Natural killer cell treated with Interleukin-12 subunit alpha and Interleukin-12 subunit beta and Interleukin-15 and Interleukin-18, amount 100 ng/mL, for 72 hours (primary cell): ENCODE measurements at regions not wholly inside any gene's neighbourhood (a gene's known extent, or its start where the extent isn't known, plus 50 kb on each side); places are given as distances from the start of the nearest gene placed in this dataset.

Source experiments
- ATAC-seq, 2 donors: fragments of 150-1000 bp; cut with Tn5 transposase in 1 of 2; sonication (Bioruptor Pico), chemical (Tn5 transposase) in 1 of 2; 2 replicates each; pipeline ENCODE4 v1.10.0; 2021
- DNase-seq: peaks from one replicate; pipeline ENCODE4 v3.0.0; 2022; ENCODE audit warnings: low spot score
- H3K27ac Mint-ChIP-seq, 2 donors: 1 replicate in 1 of 2; 2 replicates in 1 of 2; pipeline ENCODE4 v1.8.0; 2022; ENCODE audit warnings: mixed read lengths in 2 of 2, mild to moderate bottlenecking in 1 of 2, moderate library complexity in 1 of 2
- H3K27me3 Mint-ChIP-seq, 2 donors: 1 replicate in 1 of 2; 2 replicates in 1 of 2; pipeline ENCODE4 v1.8.0; 2022; ENCODE audit warnings: mixed read lengths in 2 of 2
- H3K36me3 Mint-ChIP-seq: one replicate; pipeline ENCODE4 v1.8.0; 2022; ENCODE audit warnings: mixed read lengths
- H3K4me1 Mint-ChIP-seq, 2 donors: 1 replicate in 1 of 2; 2 replicates in 1 of 2; pipeline ENCODE4 v1.8.0; 2022; ENCODE audit warnings: low read depth in 2 of 2, mixed read lengths in 2 of 2, mild to moderate bottlenecking in 1 of 2
- H3K4me3 Mint-ChIP-seq: one replicate; pipeline ENCODE4 v1.8.0; 2022; ENCODE audit warnings: mixed read lengths
- H3K9me3 Mint-ChIP-seq: 2 replicates; pipeline ENCODE4 v1.8.0; 2022; ENCODE audit warnings: mixed read lengths

DNA sequence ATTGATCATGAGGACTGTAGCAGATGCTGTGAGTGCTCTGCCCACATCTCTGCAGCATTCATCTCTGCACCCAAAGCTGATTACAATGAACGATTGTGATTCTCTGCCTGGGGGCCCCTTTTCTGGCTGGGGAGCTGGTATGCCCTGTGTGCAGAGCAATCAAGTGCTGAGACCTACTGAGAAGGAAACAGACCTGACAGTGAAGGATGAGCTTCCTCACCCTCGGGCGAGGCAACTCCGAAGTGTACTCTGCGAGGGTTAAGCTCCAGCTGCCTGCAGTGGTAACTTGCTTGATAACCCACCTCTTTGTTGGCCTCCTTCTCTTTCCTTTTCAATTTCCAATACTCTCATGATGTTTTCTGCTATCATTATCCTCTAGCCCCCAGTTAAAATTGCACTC is 56.0 kb upstream of the ADRA1D start:
- Mint-ChIP-seq H3K27ac (no peak overlapping the region), H3K9me3 (no peaks in the 10 kb centered on the region), H3K4me1 (no peaks in the 10 kb centered on the region), H3K4me3 (no peak overlapping the region), H3K27me3 (peaks cover 11 to 39% of the 10 kb centered on the region in 2 donors), H3K36me3 (no peaks in the 10 kb centered on the region)
- ATAC-seq (no peak), DNase-seq (no peak)

DNA sequence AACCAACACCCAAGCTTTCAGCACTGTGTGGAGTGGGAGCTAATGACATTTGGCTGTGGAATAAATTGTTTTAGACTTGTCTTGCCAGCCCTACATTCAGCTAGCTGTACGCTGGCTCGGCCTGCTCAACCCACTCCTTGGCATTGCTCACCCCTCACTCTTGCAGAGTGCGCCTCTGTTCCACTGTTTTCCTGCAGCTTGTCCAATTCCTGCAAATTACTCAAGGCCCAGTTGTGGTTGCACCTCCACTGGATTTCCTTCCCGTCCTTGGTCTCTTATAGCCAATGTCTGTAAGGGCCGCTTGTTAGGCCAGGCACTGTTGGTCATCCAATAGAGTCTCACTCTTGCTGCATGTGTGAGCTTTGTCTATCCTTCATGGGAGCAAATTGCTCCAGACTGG is 55.5 kb upstream of the ADRA1D start:
- H3K9me3 Mint-ChIP-seq: no peaks in the 10 kb centered on the region
- no peak for DNase-seq

DNA sequence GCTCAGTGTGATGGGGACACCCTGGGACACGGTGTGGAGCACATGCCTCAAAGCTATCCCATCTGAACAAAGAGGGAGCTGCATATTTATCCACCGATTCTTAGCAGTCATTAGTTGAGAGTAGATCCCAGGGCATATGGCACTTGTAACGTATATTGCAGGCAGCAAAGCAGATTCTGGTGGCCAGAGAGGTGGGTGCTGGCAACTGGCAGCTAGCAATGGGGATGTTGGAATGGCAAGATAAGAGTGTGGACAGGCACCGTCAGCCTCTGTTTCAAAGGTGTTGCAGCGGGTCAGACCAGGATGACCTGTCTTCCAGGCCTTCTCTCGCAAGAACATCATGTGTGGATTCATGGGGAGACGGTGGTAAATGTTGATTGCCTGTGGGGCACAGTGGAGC is 54.0 kb upstream of the ADRA1D start:
- DNase-seq (no peak), ATAC-seq (no peak)
- Mint-ChIP-seq H3K4me1 (no peaks in the 10 kb centered on the region), H3K36me3 (no peaks in the 10 kb centered on the region), H3K9me3 (no peaks in the 10 kb centered on the region), H3K4me3 (no peak overlapping the region), H3K27me3 (peaks cover 19 to 40% of the 10 kb centered on the region in 2 donors), H3K27ac (no peak overlapping the region)

More for the DNA sequence above, 55.5 kb upstream of the ADRA1D start:
- Mint-ChIP-seq H3K4me1 (no peaks in the 10 kb centered on the region), H3K27me3 (peaks cover 10 to 37% of the 10 kb centered on the region in 2 donors), H3K4me3 (no peak overlapping the region), H3K27ac (no peak overlapping the region), H3K36me3 (no peaks in the 10 kb centered on the region)
- ATAC-seq: no peak

DNA sequence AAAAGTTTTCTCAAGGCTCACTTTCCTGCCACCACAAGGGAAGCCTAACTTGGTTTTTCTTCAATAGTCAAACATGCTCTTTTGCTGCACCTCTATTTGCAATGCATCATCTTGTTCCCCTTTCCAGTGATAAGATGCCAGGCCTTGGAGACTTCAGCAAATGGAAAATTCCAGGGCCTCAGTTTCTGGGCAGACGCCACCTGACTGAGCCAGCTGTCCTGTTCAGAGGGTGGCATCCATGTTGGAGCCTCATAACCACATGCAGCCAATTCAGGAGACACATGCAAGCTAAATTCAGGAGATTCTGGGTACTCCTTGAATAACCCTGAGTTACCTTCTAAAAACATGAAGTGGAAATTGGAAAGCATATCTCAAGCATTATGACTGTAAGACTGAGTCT is 51.8 kb upstream of the ADRA1D start:
- H3K4me1 Mint-ChIP-seq: no peaks in the 10 kb centered on the region
- DNase-seq: no peak
- H3K27ac Mint-ChIP-seq: no peak overlapping the region
- H3K27me3 Mint-ChIP-seq: peaks cover 25 to 49% of the 10 kb centered on the region in 2 donors
- H3K9me3 Mint-ChIP-seq: no peaks in the 10 kb centered on the region
- no peak overlapping the region for H3K4me3 Mint-ChIP-seq
- H3K36me3 Mint-ChIP-seq: no peaks in the 10 kb centered on the region
- ATAC-seq: no peak

DNA sequence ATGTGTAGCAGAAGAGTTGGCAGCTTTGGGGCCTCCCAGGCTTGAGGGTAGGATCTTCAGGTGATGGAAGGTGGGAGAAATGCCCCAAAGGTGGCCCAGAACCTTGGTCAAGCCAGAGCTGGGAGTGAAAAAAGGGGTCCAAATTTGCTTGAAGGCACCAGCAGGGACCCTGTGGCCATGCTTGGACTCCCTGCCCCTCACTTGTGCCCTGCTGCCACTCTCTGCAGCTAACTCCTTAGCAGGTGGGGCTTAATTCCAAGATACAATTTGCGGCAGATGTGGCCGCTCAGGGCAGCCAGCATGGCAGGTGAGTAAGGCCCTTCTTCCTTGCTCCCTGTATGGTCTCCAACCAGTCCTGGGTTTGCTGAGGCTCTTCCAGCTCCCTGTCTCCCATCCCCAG is 51.3 kb upstream of the ADRA1D start:
- Mint-ChIP-seq H3K4me3 (no peak overlapping the region), H3K4me1 (no peaks in the 10 kb centered on the region), H3K27me3 (peaks cover 27 to 54% of the 10 kb centered on the region in 2 donors), H3K9me3 (no peaks in the 10 kb centered on the region), H3K36me3 (no peaks in the 10 kb centered on the region), H3K27ac (no peak overlapping the region)
- DNase-seq: no peak
- no peak for ATAC-seq

DNA sequence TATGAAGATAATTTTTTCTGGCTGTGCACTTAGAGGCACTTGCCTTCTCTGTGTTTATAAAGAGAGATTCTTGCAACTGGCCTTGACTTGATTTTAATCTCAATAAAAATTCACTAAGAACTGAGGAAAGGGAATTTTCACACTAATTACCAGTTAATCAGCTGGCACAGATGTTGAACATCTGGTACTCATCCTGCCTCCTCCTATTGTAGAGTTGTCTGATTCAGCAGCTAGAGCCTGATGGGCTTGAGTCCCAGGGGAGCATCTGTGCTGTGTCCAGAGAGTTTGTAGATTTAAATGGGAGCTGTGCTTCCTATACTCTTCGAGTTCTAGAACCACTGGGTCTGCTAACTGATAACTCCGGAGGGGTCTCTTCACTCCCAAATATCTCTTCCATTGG is 50.7 kb upstream of the ADRA1D start:
- no peak for DNase-seq
- Mint-ChIP-seq H3K9me3 (no peaks in the 10 kb centered on the region), H3K27ac (no peak overlapping the region), H3K4me1 (no peaks in the 10 kb centered on the region), H3K4me3 (no peak overlapping the region), H3K36me3 (no peaks in the 10 kb centered on the region), H3K27me3 (peaks cover 28 to 56% of the 10 kb centered on the region in 2 donors)
- no peak for ATAC-seq

DNA sequence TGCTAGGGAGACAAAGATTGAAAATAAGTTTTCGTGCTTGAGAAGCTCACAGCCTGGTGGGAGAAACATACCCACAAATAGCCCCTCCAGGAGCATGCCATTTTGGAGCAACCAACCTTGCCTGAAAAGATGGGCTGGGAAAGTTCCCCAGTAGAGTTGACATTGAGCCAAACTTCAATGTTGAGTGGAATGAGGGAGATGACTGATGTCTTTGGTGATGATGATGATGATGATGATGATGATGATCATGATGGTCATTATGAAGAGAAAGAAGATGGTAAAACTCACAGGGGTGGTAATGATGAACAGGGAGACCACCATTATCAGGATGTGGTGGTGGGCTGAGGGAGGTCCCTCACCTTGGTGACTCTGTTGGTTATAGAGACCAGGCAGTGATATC is 50.1 kb upstream of the ADRA1D start:
- no peak overlapping the region for H3K27ac Mint-ChIP-seq
- DNase-seq: no peak
- H3K9me3 Mint-ChIP-seq: no peaks in the 10 kb centered on the region
- H3K4me1 Mint-ChIP-seq: no peaks in the 10 kb centered on the region
- peaks cover 28 to 56% of the 10 kb centered on the region in 2 donors for H3K27me3 Mint-ChIP-seq
- H3K4me3 Mint-ChIP-seq: no peak overlapping the region
- H3K36me3 Mint-ChIP-seq: no peaks in the 10 kb centered on the region
- no peak for ATAC-seq
